IPS-20b (cell line): ENCODE measurements at regions not wholly inside any gene's neighbourhood (a gene's known extent, or its start where the extent isn't known, plus 50 kb on each side); places are given as distances from the start of the nearest gene placed in this dataset.

ENCODE experiments used
- H3K27ac ChIP-seq: one replicate; pipeline ENCODE4 v1.5.1; 2013; ENCODE audit warnings: low read length
- H3K27me3 ChIP-seq: 2 replicates; pipeline ENCODE4 v1.6.1; 2013; ENCODE audit warnings: mild to moderate bottlenecking, low read length, inconsistent platforms; ENCODE audit not compliant: insufficient read depth
- H3K36me3 ChIP-seq: 2 replicates; pipeline ENCODE4 v1.6.1; 2013; ENCODE audit warnings: low read depth, mild to moderate bottlenecking, inconsistent platforms, low read length, moderate library complexity; ENCODE audit not compliant: insufficient read depth
- H3K4me1 ChIP-seq: 2 replicates; pipeline ENCODE4 v1.6.1; 2013; ENCODE audit warnings: mild to moderate bottlenecking, control low read depth, inconsistent platforms, low read length, moderate library complexity; ENCODE audit not compliant: insufficient read depth
- H3K4me3 ChIP-seq: 2 replicates; pipeline ENCODE4 v1.5.1; 2013; ENCODE audit warnings: mild to moderate bottlenecking, low read length, inconsistent platforms
- H3K9ac ChIP-seq: 2 replicates; pipeline ENCODE4 v1.6.1; 2013; ENCODE audit warnings: low read depth, mild to moderate bottlenecking, inconsistent platforms, low read length, moderate library complexity
- H3K9me3 ChIP-seq: 2 replicates; pipeline ENCODE4 v1.6.1; 2013; ENCODE audit warnings: mild to moderate bottlenecking, low read depth, low read length, inconsistent platforms; ENCODE audit not compliant: insufficient read depth

DNA sequence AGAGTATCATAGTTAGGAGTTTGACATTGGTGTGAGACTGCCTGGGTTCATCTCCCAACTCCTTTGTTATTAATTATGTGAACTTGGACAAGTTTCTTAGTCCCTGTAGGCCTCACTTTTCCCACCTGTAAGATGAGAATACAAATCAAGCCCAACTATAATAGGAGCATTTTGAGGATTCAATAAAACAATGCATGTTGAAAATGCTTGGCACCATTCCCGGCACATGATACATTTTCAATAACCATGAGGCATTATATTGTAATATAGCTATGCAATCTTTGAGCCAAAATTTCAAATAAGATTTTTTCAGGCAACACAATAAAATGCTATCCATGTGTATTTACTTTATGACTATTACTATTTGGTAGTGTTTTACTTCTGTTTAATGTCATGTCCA, 229.0 kb upstream of the SP4 start:
- Histone ChIP-seq H3K9ac (no peak overlapping the region), H3K36me3 (no peaks in the 10 kb centered on the region), H3K9me3 (no peaks in the 10 kb centered on the region), H3K4me3 (no peak overlapping the region), H3K4me1 (peaks cover 4% of the 10 kb centered on the region; the same call in 1 of the 2 replicates), H3K27me3 (no peaks in the 10 kb centered on the region), H3K27ac (no peak overlapping the region)

DNA sequence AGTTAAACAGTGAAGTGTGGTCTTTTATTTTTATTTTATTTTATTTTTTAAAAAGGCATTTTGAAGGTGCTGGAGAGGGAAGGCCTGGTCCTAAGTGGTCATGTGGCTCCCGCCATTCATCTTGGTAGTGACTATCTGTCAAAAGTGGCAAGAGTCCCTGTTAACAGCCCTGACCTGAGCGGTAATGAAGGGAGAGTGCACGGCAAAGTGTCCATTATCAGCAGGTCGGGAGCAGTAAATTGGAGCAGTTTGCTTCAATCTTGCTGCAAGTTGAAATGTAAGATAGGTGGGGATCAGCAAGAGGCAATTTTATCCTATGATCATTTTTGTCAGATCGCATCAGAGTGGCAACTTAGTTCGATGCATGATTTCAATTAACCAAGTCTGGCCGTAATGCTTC, 227.4 kb upstream of the SP4 start:
- Histone ChIP-seq H3K36me3 (no peaks in the 10 kb centered on the region), H3K4me3 (no peak overlapping the region), H3K27me3 (no peaks in the 10 kb centered on the region), H3K4me1 (peaks cover 4% of the 10 kb centered on the region; the same call in 1 of the 2 replicates), H3K27ac (no peak overlapping the region), H3K9me3 (no peaks in the 10 kb centered on the region), H3K9ac (no peak overlapping the region)

DNA sequence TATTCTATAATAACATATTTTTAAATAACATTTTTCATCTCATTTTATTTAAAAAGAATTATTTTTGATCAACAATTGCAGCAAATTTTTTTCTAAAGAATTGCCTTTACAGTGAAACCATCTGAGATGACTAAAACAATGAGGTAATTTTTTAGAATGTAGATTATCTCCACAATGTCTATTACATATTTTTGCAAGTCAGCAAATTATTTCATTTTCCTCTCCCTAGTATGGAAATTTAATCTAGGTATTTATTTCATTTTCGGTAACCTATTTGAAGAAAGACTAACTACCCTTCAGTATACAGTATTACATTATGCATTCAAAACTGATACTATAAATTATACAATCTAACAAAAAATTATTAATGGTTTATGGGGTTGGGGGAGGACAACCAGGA, 213.2 kb upstream of the SP4 start:
- Histone ChIP-seq H3K36me3 (no peaks in the 10 kb centered on the region), H3K27me3 (no peaks in the 10 kb centered on the region), H3K9me3 (no peaks in the 10 kb centered on the region), H3K27ac (no peak overlapping the region), H3K4me3 (no peak overlapping the region), H3K9ac (no peak overlapping the region), H3K4me1 (no peaks in the 10 kb centered on the region)

DNA sequence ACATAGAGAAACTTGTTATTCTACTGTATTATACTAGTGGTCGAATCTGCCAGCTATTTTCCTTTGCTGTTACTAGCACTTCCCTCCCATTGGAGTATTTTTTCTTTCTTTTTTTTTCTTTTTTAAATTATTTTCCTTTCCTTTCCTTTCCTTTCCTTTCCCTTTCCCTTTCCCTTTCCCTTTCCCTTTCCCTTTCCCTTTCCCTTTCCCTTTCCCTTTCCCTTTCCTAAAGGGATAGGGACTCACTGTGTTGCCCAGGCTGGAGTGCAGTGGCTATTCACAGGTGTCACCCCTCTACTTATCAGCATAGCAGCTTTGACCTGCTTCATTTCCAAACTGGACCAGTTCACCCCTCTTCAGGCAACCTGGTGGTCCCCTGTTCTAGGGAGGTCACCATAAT, 212.6 kb upstream of the SP4 start:
- Histone ChIP-seq H3K9me3 (no peaks in the 10 kb centered on the region), H3K9ac (no peak overlapping the region), H3K27ac (no peak overlapping the region), H3K27me3 (no peaks in the 10 kb centered on the region), H3K4me3 (no peak overlapping the region), H3K4me1 (no peaks in the 10 kb centered on the region), H3K36me3 (no peaks in the 10 kb centered on the region)

DNA sequence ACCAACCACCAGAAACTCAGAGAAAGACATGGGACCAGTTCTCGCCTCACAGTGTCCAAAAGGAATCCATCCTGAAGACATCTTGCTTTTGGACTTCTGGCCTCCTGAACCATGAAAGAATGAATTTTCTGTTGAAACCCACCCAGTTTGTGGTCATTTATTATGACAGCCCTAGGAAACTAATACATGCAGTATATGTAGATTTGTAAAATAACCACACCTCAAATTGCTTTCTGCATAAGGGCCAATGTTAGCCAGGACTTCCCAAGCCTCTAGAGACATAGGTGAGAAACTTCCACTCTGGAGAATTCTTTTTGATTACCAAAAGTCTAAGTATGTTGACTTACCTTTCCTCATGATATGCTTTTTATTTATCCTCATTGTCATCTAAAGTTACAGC, 210.5 kb upstream of the SP4 start:
- H3K4me1 ChIP-seq = no peaks in the 10 kb centered on the region
- H3K9ac ChIP-seq = no peak overlapping the region
- H3K9me3 ChIP-seq = no peaks in the 10 kb centered on the region
- H3K36me3 ChIP-seq = no peaks in the 10 kb centered on the region
- no peaks in the 10 kb centered on the region for H3K27me3 ChIP-seq
- no peak overlapping the region for H3K27ac ChIP-seq
- H3K4me3 ChIP-seq = no peak overlapping the region

DNA sequence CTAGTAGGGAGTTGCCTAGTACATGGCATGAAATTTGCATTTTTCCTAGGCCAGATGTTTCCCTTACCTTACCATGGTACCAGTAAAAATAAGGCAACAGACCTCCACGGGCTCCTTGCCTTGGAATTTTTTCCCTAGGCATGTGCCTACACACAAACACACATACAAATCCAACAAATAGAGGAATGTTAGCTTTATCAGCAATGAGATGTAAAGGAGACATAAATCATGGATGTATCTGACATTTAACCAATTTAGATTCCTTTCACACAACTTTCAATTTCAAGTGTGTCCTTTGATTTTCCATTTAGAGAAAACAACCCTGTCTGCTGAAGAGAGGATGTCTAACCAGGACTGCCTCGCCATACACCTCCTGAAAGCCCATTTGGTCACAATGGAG, 209.7 kb upstream of the SP4 start:
- Histone ChIP-seq H3K9me3 (no peaks in the 10 kb centered on the region), H3K27me3 (no peaks in the 10 kb centered on the region), H3K9ac (no peak overlapping the region), H3K4me3 (no peak overlapping the region), H3K27ac (no peak overlapping the region), H3K36me3 (no peaks in the 10 kb centered on the region), H3K4me1 (no peaks in the 10 kb centered on the region)

DNA sequence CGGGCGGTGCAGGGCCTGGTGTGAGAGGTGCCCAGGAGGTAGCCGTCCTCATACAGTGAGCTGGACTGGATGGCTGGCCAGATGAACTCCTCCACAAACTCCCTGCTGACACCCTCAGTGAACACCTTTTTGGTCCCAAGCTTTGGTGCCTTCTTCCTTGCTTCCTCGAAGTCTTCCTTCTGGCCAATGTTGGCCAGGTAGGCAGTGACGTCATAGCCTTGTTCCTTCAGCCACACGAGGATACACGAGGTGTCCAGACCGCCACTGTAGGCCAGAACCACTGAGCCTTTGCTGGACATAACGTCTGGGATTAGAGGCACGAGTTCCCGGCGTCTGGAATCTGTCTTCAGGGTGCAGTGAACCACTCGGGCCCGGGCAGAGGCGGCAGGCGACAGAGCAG, 206.8 kb upstream of the SP4 start:
- Histone ChIP-seq H3K4me1 (no peaks in the 10 kb centered on the region), H3K4me3 (no peak overlapping the region), H3K27me3 (no peaks in the 10 kb centered on the region), H3K27ac (no peak overlapping the region), H3K9ac (no peak overlapping the region), H3K9me3 (no peaks in the 10 kb centered on the region), H3K36me3 (no peaks in the 10 kb centered on the region)

DNA sequence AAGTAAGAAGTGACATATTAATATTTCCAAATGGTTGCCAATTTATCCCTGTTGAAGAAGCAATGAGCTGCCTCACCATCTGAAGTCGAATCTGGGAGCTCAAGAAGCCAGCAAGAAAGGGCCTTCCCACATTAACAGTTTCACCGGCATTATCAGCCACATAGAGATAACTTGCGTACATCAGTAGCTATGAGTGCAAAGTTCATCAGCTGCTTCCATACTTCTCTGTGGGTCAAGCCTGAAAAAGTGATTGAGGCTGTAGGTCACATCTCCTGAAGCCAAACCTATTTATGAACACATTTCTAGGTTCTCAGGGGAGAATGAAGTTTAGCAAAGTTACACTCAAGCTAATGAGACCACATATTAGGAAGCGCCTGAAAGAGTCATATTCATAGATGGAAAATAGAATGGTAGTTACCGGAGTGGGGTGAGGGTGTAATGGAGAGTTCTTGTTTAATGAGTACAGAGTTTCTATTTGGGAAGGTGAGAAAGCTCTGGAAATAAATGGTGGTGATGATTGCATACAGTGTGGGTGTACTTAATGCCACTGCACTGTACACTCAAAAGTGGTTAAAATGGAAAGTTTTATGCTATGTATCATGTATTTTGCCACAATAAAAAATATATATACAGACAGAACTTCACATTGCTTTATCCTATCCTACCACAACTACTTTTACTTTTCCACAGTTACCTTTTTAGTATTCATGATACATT, 189.3 kb upstream of the SP4 start:
- H3K4me1 ChIP-seq = peaks cover 2% of the 10 kb centered on the region; the same call in 1 of the 2 replicates
- no peak overlapping the region for H3K9ac ChIP-seq
- no peaks in the 10 kb centered on the region for H3K36me3 ChIP-seq
- no peaks in the 10 kb centered on the region for H3K9me3 ChIP-seq
- no peak overlapping the region for H3K27ac ChIP-seq
- no peak overlapping the region for H3K4me3 ChIP-seq
- H3K27me3 ChIP-seq = no peaks in the 10 kb centered on the region

DNA sequence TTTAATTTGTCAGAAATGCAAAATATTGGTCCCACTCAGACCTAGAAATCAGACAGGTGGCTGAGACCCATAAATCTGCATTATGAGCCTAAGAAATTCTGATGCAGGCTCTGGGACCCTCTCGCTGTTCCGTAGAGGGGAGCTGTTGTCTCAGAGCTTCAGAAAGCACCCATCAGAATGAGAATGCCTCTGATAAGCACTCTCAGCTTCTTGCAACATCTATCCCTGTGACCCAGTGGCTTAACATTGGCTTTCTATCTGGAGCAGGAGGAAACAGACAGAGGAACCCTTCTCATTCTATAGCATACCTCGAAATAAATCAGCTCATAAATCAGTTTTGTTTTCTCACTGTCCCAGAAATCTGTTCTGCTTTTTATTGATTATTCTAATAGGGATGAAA, 184.6 kb upstream of the SP4 start:
- H3K27me3 ChIP-seq = no peaks in the 10 kb centered on the region
- H3K27ac ChIP-seq = no peak overlapping the region
- no peaks in the 10 kb centered on the region for H3K9me3 ChIP-seq
- H3K9ac ChIP-seq = no peak overlapping the region
- H3K4me1 ChIP-seq = peaks cover 5% of the 10 kb centered on the region; the same call in 1 of the 2 replicates
- H3K4me3 ChIP-seq = no peak overlapping the region
- H3K36me3 ChIP-seq = no peaks in the 10 kb centered on the region

DNA sequence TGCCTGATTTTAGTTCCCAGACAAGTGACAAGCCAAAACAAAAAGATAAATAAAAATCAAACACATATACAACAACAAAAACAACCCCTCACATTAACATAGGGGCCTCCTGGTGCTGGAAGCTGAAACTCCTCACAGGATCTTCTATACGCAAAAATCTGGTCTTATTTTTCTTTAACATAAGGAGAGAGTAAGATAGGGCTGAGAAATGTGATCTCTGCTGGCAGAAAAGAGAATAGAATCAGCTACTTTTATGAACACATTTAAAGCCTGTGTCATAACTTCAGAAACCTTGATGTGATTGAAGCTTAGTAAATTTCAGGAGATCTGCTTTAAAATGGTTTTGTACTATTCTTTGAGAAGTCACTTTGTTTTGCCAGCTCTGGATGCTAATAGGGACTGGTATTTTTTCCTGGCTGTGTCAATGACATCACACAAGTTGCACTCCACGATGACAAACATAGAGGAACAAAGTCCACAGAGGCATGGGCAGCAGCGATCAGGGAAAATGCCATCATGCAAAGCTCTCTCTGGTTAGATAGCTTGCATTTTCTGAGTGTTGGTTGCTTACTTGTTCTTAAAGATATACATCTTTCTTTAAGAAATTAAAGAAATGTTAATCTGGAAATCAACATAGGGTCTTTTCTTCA, 176.6 kb upstream of the SP4 start:
- H3K36me3 ChIP-seq = no peaks in the 10 kb centered on the region
- no peak overlapping the region for H3K4me3 ChIP-seq
- H3K9me3 ChIP-seq = no peaks in the 10 kb centered on the region
- H3K9ac ChIP-seq = no peak overlapping the region
- H3K27ac ChIP-seq = no peak overlapping the region
- peaks cover 26% of the 10 kb centered on the region for H3K4me1 ChIP-seq
- H3K27me3 ChIP-seq = peaks cover 9% of the 10 kb centered on the region; the same call in 1 of the 2 replicates

DNA sequence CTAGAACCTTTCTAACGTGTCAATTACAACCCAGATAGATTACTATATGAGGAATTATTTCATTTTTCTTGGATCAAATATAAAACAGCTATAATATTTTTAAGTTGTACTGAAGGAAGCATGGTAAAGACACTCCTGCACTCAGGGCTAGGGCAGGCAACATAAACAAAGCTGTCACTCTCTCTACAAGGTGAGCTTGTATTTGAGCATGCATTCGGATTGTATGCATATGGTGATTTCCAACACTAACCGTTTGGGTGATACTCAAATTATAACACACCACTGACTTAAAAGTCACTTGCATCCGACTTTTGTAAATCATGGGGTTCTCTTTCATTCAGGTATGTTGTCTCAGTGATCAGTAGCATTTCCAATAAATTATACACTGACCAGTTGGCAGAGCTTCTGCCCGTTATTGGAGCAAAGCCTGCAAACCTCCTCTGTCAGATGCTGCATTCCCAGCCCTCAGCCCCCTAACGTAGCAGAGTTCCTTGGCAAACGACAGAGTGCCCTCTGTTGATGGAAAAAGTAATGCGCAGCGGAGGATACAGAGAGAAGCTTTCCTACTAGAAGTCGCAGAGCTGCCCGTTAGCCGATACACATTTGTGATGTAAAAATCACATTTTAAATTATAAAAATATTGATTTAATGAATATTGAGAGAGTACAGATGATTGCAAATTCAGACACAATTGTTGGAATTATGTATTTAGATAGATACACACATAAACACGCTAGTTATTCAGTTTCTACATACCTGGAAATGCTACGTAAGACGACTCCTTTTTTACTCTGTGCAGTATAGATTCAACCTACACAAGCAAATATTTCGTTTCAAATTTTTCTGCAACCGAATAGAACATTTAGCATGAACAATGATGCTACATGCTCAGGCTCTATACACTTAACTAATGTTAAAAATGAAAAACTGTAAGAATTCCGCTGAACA, 173.9 kb upstream of the SP4 start:
- Histone ChIP-seq H3K4me1 (peaks cover 26% of the 10 kb centered on the region), H3K27ac (no peak overlapping the region), H3K9ac (peak overlapping the region; percentile 8; the same call in 1 of the 2 replicates), H3K27me3 (peaks cover 9% of the 10 kb centered on the region; the same call in 1 of the 2 replicates), H3K9me3 (no peaks in the 10 kb centered on the region), H3K36me3 (no peaks in the 10 kb centered on the region), H3K4me3 (peak overlapping the region; percentile 64)
